ENCODE measurements at regions not wholly inside any gene's neighbourhood (a gene's known extent, or its start where the extent isn't known, plus 50 kb on each side); places are given as distances from the start of the nearest gene placed in this dataset.
"Not testable (repeated sequence)": the region's sequence is repeated elsewhere in the genome, so short reads cannot be mapped to it uniquely, and the experiment has no call there.

DNA sequence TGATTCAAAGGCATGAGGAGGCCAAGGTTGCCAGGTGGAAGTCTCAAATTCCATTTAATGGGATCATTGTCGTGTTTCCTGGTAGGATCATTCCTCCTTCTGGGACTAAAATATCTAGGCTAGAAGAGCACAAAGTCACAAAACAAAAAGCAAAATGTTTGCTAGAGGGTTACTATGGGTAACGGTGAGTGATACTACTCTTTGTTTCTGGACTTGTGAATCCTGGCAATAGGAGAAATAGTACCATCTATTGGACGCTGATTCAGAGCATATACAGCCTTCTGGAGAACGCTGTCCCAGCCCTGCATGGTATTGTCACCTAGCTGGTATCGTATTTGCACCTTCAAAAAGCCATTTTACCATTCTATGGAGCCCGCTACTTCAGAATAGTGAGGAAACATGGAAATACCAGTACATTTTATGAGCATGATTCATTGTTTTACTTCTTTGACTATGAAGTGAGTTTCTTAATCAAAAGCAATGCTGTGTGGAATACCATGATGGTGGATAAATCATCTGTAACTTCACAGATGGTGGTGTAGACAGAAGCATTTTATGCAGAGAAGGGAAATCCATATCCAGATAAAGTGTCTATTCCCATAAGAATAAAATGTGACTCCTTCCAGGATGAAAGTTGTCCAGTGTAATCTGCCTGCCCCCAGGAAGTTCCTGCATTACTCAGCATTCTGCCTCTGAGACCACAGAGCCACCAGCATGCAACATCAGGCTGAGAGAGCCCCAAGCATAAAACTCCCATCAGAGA is 361.0 kb downstream of the ETV1 start:
- DNase-seq (ENCODE audit: low read depth, low spot score) = no peak
- no peaks in the 10 kb centered on the region for H3K9me3 ChIP-seq (replicated peaks; ENCODE audit: control insufficient read depth, insufficient read depth, low read length)
- POLR2A ChIA-PET = no interaction called here

DNA sequence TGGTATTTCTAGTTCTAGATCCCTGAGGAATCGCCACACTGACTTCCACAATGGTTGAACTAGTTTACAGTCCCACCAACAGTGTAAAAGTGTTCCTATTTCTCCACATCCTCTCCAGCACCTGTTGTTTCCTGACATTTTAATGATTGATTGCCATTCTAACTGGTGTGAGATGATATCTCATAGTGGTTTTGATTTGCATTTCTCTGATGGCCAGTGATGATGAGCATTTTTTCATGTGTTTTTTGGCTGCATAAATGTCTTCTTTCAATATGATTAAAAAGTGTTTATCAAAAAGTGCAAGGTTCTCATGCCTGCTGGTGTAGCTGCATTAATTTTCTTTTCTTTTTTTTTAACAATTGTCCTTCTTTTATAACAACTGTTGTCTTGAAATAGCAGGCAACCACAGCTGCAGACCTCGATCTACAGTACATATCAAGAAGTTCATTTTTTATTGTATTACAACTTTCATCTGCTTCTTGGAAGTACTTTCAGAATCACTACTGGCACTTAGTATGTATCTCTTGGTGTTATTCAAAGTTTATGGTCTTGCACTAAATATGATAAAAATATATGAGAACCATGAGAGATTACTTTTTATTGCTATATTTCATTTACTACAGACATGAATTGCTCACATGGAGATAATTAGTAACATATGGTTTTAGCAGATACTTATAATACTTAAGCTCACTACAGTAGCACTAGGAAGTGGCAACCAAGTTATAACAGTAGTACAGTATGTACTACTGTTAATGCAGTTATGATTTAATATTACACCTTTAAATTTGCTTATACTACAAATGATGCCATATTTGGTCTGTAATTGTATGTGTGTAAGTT is 358.0 kb downstream of the ETV1 start:
- dilution Hi-C loops (cut with MboI; ENCODE audit: extremely low pct_ligation_motif_present, low sequenced_read_pairs); POLR2A ChIA-PET; DNase-seq (ENCODE audit: low read depth, low spot score); H2AFZ ChIP-seq (ENCODE audit: low read depth, low read length); H3K4me3 ChIP-seq (replicated peaks in 1 of 3; ENCODE audit: insufficient read depth in 1 of 3, low read depth in 1 of 3, low read length in 3 of 3); H3K9me3 ChIP-seq (replicated peaks; ENCODE audit: control insufficient read depth, insufficient read depth, low read length); FAIRE-seq; CTCF ChIA-PET; H3K27me3 ChIP-seq (ENCODE audit: control insufficient read depth in 2 of 2, insufficient read depth in 2 of 2, low read length in 2 of 2); H3K79me2 ChIP-seq (ENCODE audit: control insufficient read depth, insufficient read depth, low read length); BruUV-seq (replicated peaks); H3K36me3 ChIP-seq (ENCODE audit: control insufficient read depth in 2 of 2, extremely low read depth in 1 of 2, insufficient read depth in 2 of 2, low read length in 2 of 2); H3K4me2 ChIP-seq (ENCODE audit: insufficient read depth, low read length); H3K9ac ChIP-seq (replicated peaks; ENCODE audit: extremely low read depth, insufficient read depth, low read length); H4K20me1 ChIP-seq (replicated peaks; ENCODE audit: control insufficient read depth, extremely low read depth, insufficient read depth, low read length); intact Hi-C loops (cut with micrococcal nuclease); H3K27ac ChIP-seq (ENCODE audit: insufficient read depth, low read depth, low read length); H3K9me1 ChIP-seq (replicated peaks; ENCODE audit: control insufficient read depth, extremely low read depth, insufficient read depth, low read length); H3K4me1 ChIP-seq (ENCODE audit: control insufficient read depth, extremely low read depth, insufficient read depth, low read length): not testable (repeated sequence)

More for the DNA sequence above, 361.0 kb downstream of the ETV1 start:
- no peaks in the 10 kb centered on the region for H3K27me3 ChIP-seq (ENCODE audit: control insufficient read depth in 2 of 2, insufficient read depth in 2 of 2, low read length in 2 of 2)
- H2AFZ ChIP-seq (ENCODE audit: low read depth, low read length) = no peak overlapping the region
- BruUV-seq (replicated peaks) = no TSS peak
- no peaks in the 10 kb centered on the region for H4K20me1 ChIP-seq (replicated peaks; ENCODE audit: control insufficient read depth, extremely low read depth, insufficient read depth, low read length)
- no peak overlapping the region for H3K4me2 ChIP-seq (ENCODE audit: insufficient read depth, low read length)
- intact Hi-C loops (cut with micrococcal nuclease) (no loop called here), dilution Hi-C loops (cut with MboI; ENCODE audit: extremely low pct_ligation_motif_present, low sequenced_read_pairs) (no loop called here)
- CTCF ChIA-PET = no interaction called here
- FAIRE-seq = no peak
- TF ChIP-seq CTCF (IDR thresholded peaks at IDR 0.05; ENCODE audit: extremely low read depth in 1 of 2, insufficient read depth in 1 of 2, low read depth in 1 of 2, low read length in 2 of 2) = no peak
- no peak for TF ChIP-seq FOS (IDR thresholded peaks at IDR 0.05; ENCODE audit: borderline replicate concordance, insufficient read depth, low read length)
- TF ChIP-seq EZH2 (IDR thresholded peaks at IDR 0.05; ENCODE audit: borderline replicate concordance, low read depth, low read length, severe bottlenecking) = no peak
- TF ChIP-seq, protein P1, sequence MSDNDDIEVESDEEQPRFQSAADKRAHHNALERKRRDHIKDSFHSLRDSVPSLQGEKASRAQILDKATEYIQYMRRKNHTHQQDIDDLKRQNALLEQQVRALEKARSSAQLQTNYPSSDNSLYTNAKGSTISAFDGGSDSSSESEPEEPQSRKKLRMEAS (IDR thresholded peaks at IDR 0.05; ENCODE audit: insufficient read depth, insufficient read length) = no peak
- H3K79me2 ChIP-seq (ENCODE audit: control insufficient read depth, insufficient read depth, low read length) = no peaks in the 10 kb centered on the region
- H3K9me1 ChIP-seq (replicated peaks; ENCODE audit: control insufficient read depth, extremely low read depth, insufficient read depth, low read length) = no peaks in the 10 kb centered on the region
- H3K4me1 ChIP-seq (ENCODE audit: control insufficient read depth, extremely low read depth, insufficient read depth, low read length) = no peaks in the 10 kb centered on the region
- H3K4me3 ChIP-seq (replicated peaks in 1 of 3; ENCODE audit: insufficient read depth in 1 of 3, low read depth in 1 of 3, low read length in 3 of 3) = no peak overlapping the region
- no peak overlapping the region for H3K9ac ChIP-seq (replicated peaks; ENCODE audit: extremely low read depth, insufficient read depth, low read length)
- H3K27ac ChIP-seq (ENCODE audit: insufficient read depth, low read depth, low read length) = no peak overlapping the region
- no peaks in the 10 kb centered on the region for H3K36me3 ChIP-seq (ENCODE audit: control insufficient read depth in 2 of 2, extremely low read depth in 1 of 2, insufficient read depth in 2 of 2, low read length in 2 of 2)

All from endothelial cell of umbilical vein (primary cell).